ENCODE measurements at regions not wholly inside any gene's neighbourhood (a gene's known extent, or its start where the extent isn't known, plus 50 kb on each side); places are given as distances from the start of the nearest gene placed in this dataset.

- H3K4me1 Mint-ChIP-seq: peaks cover 45 to 55% of the 10 kb centered on the region in 2 experiments
- no peak overlapping the region for H3K4me2 ChIP-seq (ENCODE audit: insufficient read depth, insufficient read length, low read length)
- no peak overlapping the region for H3K4ac ChIP-seq (ENCODE audit: low read depth, low read length)
- no peaks in the 10 kb centered on the region for H3K27me3 ChIP-seq (ENCODE audit: insufficient read depth, low read length)
- no peak overlapping the region for H3K9ac ChIP-seq (ENCODE audit: extremely low read depth, insufficient read length, low read length)
- H3K79me2 ChIP-seq (ENCODE audit: insufficient read depth, low read length): no peaks in the 10 kb centered on the region
- peaks cover 20% of the 10 kb centered on the region; the same call in 1 of the 2 replicates for H3K4me1 ChIP-seq (ENCODE audit: insufficient read depth, low read length)
- H3K27ac Mint-ChIP-seq: no peak overlapping the region
- H4K8ac ChIP-seq (replicated peaks; ENCODE audit: insufficient read length, low read depth, low read length): no peak overlapping the region
- no peaks in the 10 kb centered on the region for H4K20me1 ChIP-seq (ENCODE audit: control insufficient read depth, insufficient read depth, insufficient read length)
- H4K91ac ChIP-seq (ENCODE audit: insufficient read length, low read depth, low read length): no peak overlapping the region
- no peak overlapping the region for H2BK15ac ChIP-seq (ENCODE audit: low read depth, low read length)
- H3K18ac ChIP-seq (ENCODE audit: insufficient read length, low read depth, low read length): no peak overlapping the region
- H3K23ac ChIP-seq (ENCODE audit: insufficient read length, low read depth, low read length): no peak overlapping the region
- no peak overlapping the region for H3K14ac ChIP-seq (ENCODE audit: insufficient read depth, low read length)
- no peak overlapping the region for H3T11ph ChIP-seq (ENCODE audit: low read length)
- H2BK12ac ChIP-seq (ENCODE audit: insufficient read length, low read depth, low read length): no peak overlapping the region
- no peak overlapping the region for H3K4me3 Mint-ChIP-seq
- H3K23me2 ChIP-seq (ENCODE audit: insufficient read length, low read depth, low read length, poor library complexity, severe bottlenecking): no peaks in the 10 kb centered on the region
- H2AFZ ChIP-seq (ENCODE audit: low read length): no peak overlapping the region
- no peaks in the 10 kb centered on the region for H3K27me3 Mint-ChIP-seq (ENCODE audit: low read depth)
- H3K9me3 ChIP-seq (ENCODE audit: control insufficient read depth, low read depth, low read length): no peaks in the 10 kb centered on the region
- H2BK20ac ChIP-seq (ENCODE audit: low read depth, low read length, poor library complexity, severe bottlenecking): no peak overlapping the region
- no peak overlapping the region for H3K56ac ChIP-seq (ENCODE audit: insufficient read length, low read depth, low read length)
- no CpG with 5 or more reads among the region's 2 CpGs for WGBS (ENCODE audit: extremely low coverage, insufficient read length, low lambda C conversion rate)
- no peak overlapping the region for H4K5ac ChIP-seq (ENCODE audit: insufficient read length, low read depth, low read length)
- H3K9me3 Mint-ChIP-seq: no peaks in the 10 kb centered on the region
- no peak overlapping the region for H3K27ac ChIP-seq (ENCODE audit: insufficient read length, low read depth, low read length)
- H3K36me3 Mint-ChIP-seq (ENCODE audit: insufficient read depth in 1 of 3, low read depth in 3 of 3): no peaks in the 10 kb centered on the region
- no peak overlapping the region for H2BK5ac ChIP-seq (ENCODE audit: insufficient read length, low read length)
- no peak for DNase-seq
- H2AK5ac ChIP-seq (ENCODE audit: insufficient read length, low read length): no peak overlapping the region
- no peak overlapping the region for H2BK120ac ChIP-seq (ENCODE audit: low read depth, low read length, poor library complexity, severe bottlenecking)
- no peak for TF ChIP-seq CTCF (conservative IDR thresholded peaks at IDR 0.05)
- no peaks in the 10 kb centered on the region for H3K79me1 ChIP-seq (ENCODE audit: insufficient read depth, low read depth, low read length, poor library complexity, severe bottlenecking)
Observed at GRCh38 chr3:71928212-71928611, 143.3 kb upstream of the PROK2 start.

All from H9 (cell line).